Chondrocyte (in vitro differentiated cells): ENCODE measurements at regions not wholly inside any gene's neighbourhood (a gene's known extent, or its start where the extent isn't known, plus 50 kb on each side); places are given as distances from the start of the nearest gene placed in this dataset.

ENCODE experiments used
- DNase-seq: peaks from one replicate; pipeline ENCODE4 v3.0.0; 2021; ENCODE audit warnings: mixed read lengths, low spot score
- H3K27ac Mint-ChIP-seq: one replicate; pipeline ENCODE4 v1.8.0; 2021; ENCODE audit warnings: mild to moderate bottlenecking, moderate library complexity, mixed read lengths; ENCODE audit not compliant: unreplicated experiment
- H3K27me3 Mint-ChIP-seq: 2 replicates; pipeline ENCODE4 v1.8.0; 2021; ENCODE audit warnings: low read depth, mixed read lengths
- H3K36me3 Mint-ChIP-seq: 2 replicates; pipeline ENCODE4 v1.8.0; 2021; ENCODE audit warnings: low read depth, mixed read lengths
- H3K4me1 Mint-ChIP-seq: 2 replicates; pipeline ENCODE4 v1.8.0; 2021; ENCODE audit warnings: low read depth, mild to moderate bottlenecking, mixed read lengths
- H3K4me3 Mint-ChIP-seq: one replicate; pipeline ENCODE4 v1.8.0; 2021; ENCODE audit warnings: mild to moderate bottlenecking, moderate library complexity, mixed read lengths; ENCODE audit not compliant: unreplicated experiment
- H3K9me3 Mint-ChIP-seq: 2 replicates; pipeline ENCODE4 v1.8.0; 2021; ENCODE audit warnings: low read depth, mixed read lengths
- TF ChIP-seq, protein P1 (sequence below): fragments of 200-600 bp; sonication (generic); IDR thresholded peaks from 2 replicates; pipeline ENCODE4 v1.5.0; 2021; ENCODE audit warnings: antibody characterized with exemption, mild to moderate bottlenecking, moderate library complexity

DNA sequence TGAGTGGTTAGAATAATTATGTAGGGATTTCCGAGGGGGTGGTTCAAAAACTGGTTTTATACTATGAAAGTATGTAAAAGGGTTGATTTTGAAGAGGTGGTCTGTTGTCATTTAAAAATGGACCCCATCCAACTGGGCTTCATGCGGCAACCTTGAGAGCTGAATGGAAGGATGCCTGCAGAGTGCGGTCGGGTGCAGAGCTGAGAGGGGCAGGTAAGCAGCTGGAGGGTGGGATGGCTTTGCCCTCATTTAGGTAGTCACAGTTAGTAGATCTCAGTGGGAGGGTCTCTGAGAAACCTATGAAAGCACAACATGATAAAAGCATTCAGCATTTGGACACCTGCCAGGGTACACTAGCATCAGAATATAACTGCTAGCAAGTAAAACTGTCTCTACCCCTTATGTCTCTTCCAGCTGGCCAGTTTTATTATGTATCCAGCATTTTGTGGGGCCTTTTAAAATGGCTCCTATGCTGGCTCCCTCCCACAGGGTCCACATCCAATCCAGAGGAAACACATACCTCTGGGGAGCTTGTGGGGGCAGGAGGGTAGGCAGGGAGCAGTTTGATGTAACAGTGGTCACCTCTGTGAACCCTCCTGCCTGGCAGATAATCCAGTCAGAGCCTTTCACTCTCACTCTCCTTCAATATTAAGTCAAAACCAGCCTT lies 75.9 kb upstream of the MAGI2 start:
- Mint-ChIP-seq H3K27me3 (no peaks in the 10 kb centered on the region), H3K9me3 (no peaks in the 10 kb centered on the region), H3K36me3 (no peaks in the 10 kb centered on the region), H3K27ac (no peak overlapping the region), H3K4me1 (peaks cover 4% of the 10 kb centered on the region), H3K4me3 (no peak overlapping the region)
- TF ChIP-seq, protein P1, sequence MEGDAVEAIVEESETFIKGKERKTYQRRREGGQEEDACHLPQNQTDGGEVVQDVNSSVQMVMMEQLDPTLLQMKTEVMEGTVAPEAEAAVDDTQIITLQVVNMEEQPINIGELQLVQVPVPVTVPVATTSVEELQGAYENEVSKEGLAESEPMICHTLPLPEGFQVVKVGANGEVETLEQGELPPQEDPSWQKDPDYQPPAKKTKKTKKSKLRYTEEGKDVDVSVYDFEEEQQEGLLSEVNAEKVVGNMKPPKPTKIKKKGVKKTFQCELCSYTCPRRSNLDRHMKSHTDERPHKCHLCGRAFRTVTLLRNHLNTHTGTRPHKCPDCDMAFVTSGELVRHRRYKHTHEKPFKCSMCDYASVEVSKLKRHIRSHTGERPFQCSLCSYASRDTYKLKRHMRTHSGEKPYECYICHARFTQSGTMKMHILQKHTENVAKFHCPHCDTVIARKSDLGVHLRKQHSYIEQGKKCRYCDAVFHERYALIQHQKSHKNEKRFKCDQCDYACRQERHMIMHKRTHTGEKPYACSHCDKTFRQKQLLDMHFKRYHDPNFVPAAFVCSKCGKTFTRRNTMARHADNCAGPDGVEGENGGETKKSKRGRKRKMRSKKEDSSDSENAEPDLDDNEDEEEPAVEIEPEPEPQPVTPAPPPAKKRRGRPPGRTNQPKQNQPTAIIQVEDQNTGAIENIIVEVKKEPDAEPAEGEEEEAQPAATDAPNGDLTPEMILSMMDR = no peak
- DNase-seq = no peak

DNA sequence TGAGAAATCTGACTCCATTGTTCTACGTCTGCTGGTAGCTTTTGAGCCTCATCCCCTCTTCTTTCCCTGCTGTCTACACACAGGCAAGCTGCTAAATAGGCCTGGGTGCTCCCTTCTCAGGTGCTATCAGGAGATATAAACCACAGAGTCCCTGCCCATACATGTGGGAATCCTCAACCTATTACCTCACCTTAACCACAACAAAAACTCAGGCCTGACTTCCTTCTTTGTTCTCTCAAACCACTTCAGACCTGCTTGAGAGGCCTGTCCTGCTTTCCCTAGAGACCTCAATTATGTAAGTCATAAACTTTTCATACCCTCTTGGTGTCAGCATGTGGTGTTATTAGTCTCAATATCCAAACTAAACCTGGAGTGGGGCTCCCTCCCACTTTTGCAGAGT lies 75.0 kb upstream of the MAGI2 start:
- no peaks in the 10 kb centered on the region for H3K36me3 Mint-ChIP-seq
- DNase-seq = no peak
- no peak overlapping the region for H3K4me3 Mint-ChIP-seq
- H3K27me3 Mint-ChIP-seq = no peaks in the 10 kb centered on the region
- H3K27ac Mint-ChIP-seq = no peak overlapping the region
- TF ChIP-seq, protein P1 = no peak
- no peaks in the 10 kb centered on the region for H3K9me3 Mint-ChIP-seq
- H3K4me1 Mint-ChIP-seq = peaks cover 11% of the 10 kb centered on the region

DNA sequence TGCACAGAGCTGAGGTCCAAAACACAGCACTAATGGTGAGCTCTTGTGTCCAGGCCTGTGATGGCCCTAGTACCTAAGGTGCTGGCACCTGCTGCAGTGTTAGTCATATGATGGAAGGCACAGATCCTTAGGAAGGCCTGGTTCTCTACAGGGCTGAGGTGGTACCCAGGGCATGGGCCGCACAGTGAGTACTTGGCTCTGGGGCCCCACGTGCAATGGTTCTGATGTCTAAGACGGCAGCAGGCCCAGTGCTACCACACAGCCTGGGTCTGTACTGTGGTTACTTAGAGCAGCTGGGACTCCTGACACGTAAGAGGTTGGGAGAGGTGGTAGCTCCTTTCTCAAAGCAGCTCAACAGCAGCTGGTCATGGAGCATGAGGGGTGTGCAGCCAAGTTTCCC lies 70.6 kb upstream of the MAGI2 start:
- H3K27me3 Mint-ChIP-seq = no peaks in the 10 kb centered on the region
- H3K36me3 Mint-ChIP-seq = no peaks in the 10 kb centered on the region
- H3K4me3 Mint-ChIP-seq = no peak overlapping the region
- no peaks in the 10 kb centered on the region for H3K9me3 Mint-ChIP-seq
- DNase-seq = no peak
- H3K27ac Mint-ChIP-seq = peak overlapping the region; percentile 74
- H3K4me1 Mint-ChIP-seq = peaks cover 12% of the 10 kb centered on the region
- TF ChIP-seq, protein P1 = no peak

DNA sequence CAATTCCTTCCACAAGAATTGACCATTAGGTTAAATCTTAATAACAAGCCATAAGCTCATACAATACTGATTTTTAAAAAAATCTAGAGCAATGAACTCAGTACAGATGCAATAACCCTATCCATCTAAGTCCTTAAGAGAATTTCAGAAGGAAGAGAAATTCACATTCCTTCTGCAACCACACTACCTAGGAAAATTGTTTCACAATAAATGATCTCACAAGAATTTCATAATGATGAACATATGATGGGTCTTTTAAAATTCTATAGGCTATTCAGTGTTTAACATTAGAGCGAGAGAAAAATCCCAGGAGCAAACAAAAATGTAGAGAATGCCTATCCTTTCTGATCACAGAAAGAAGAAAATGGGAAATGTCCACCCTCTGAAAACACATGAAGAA lies 70.0 kb upstream of the MAGI2 start:
- Mint-ChIP-seq H3K4me1 (peaks cover 12% of the 10 kb centered on the region), H3K9me3 (no peaks in the 10 kb centered on the region), H3K4me3 (no peak overlapping the region), H3K27me3 (no peaks in the 10 kb centered on the region), H3K36me3 (no peaks in the 10 kb centered on the region), H3K27ac (no peak overlapping the region)
- TF ChIP-seq, protein P1 = no peak
- no peak for DNase-seq

DNA sequence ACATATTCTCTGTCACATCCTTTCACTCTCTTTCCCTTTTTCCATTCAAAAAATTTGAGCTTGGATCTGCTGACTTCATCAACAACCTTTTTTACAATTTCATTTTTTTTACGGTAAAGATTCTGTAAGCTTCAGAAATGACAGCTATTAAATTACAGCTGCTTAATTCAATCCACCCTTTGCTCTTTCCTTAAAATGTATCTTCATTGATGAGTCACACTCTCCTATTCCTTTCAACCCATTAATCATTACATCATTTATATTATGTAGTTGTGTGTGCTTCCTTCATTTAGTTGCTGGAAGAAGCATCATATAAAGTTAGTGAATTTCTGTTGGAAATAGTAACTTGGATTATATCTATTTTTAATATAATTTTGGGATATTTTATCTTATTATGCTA lies 67.1 kb upstream of the MAGI2 start:
- no peak overlapping the region for H3K27ac Mint-ChIP-seq
- no peaks in the 10 kb centered on the region for H3K27me3 Mint-ChIP-seq
- peaks cover 12% of the 10 kb centered on the region for H3K4me1 Mint-ChIP-seq
- no peaks in the 10 kb centered on the region for H3K36me3 Mint-ChIP-seq
- no peak overlapping the region for H3K4me3 Mint-ChIP-seq
- DNase-seq = no peak
- no peaks in the 10 kb centered on the region for H3K9me3 Mint-ChIP-seq
- TF ChIP-seq, protein P1 = no peak
